Left ventricle myocardium inferior (tissue), 1 donor: ENCODE measurements at regions not wholly inside any gene's neighbourhood (a gene's known extent, or its start where the extent isn't known, plus 50 kb on each side); places are given as distances from the start of the nearest gene placed in this dataset.

Source experiments
- DNase-seq: peaks from one replicate; pipeline ENCODE4 v3.0.0-alpha.2; 2020
- H3K27ac ChIP-seq: fragments of 200-600 bp; replicated peaks from 2 replicates; pipeline ENCODE4 v1.8.0; 2021
- H3K27me3 ChIP-seq: fragments of 200-600 bp; 2 replicates; pipeline ENCODE4 v1.8.0; 2021; ENCODE audit warnings: low read depth
- H3K36me3 ChIP-seq: fragments of 200-600 bp; 2 replicates; pipeline ENCODE4 v1.8.0; 2021
- H3K4me1 ChIP-seq: fragments of 200-600 bp; 2 replicates; pipeline ENCODE4 v1.8.0; 2021
- H3K4me3 ChIP-seq: fragments of 200-600 bp; 2 replicates; pipeline ENCODE4 v1.8.0; 2021; ENCODE audit warnings: mild to moderate bottlenecking, moderate library complexity
- H3K9me3 ChIP-seq: fragments of 200-600 bp; replicated peaks from 2 replicates; pipeline ENCODE4 v1.8.0; 2021
- CTCF ChIP-seq: fragments of 200-600 bp; IDR thresholded peaks from 2 replicates; pipeline ENCODE4 v1.8.0; 2021; ENCODE audit warnings: antibody characterized with exemption, mild to moderate bottlenecking, borderline replicate concordance
- intact Hi-C: fragments of 100-400 bp; cut with micrococcal nuclease; formaldehyde crosslinking; loops from one replicate; pipeline ENCODE4 v1.11.0; 2022
- donor health status: DM: no; HTN: yes; CAD: no; lungs with severe emphysema.

GRCh38 chr13:78247362-78247761 lies 328.7 kb upstream of the EDNRB start:
- DNase-seq, result no peak
- Histone ChIP-seq H3K27ac (no peak overlapping the region), H3K36me3 (no peaks in the 10 kb centered on the region), H3K4me3 (no peak overlapping the region), H3K27me3 (no peaks in the 10 kb centered on the region), H3K9me3 (no peaks in the 10 kb centered on the region), H3K4me1 (no peaks in the 10 kb centered on the region)
- TF ChIP-seq CTCF, result no peak
- intact Hi-C loops, result no loop called here

GRCh38 chr13:78241278-78241919 lies 322.8 kb upstream of the EDNRB start:
- no peaks in the 10 kb centered on the region for H3K27me3 ChIP-seq
- intact Hi-C loops, result no loop called here
- H3K36me3 ChIP-seq, result no peaks in the 10 kb centered on the region
- H3K9me3 ChIP-seq, result no peaks in the 10 kb centered on the region
- no peaks in the 10 kb centered on the region for H3K4me1 ChIP-seq
- H3K4me3 ChIP-seq, result no peak overlapping the region
- peak; percentile 13 for DNase-seq
- TF ChIP-seq CTCF, result peak; percentile 58
- no peak overlapping the region for H3K27ac ChIP-seq

GRCh38 chr13:78239714-78240113 lies 321.1 kb upstream of the EDNRB start:
- intact Hi-C loops, result no loop called here
- H3K36me3 ChIP-seq, result no peaks in the 10 kb centered on the region
- H3K27ac ChIP-seq, result no peak overlapping the region
- H3K4me1 ChIP-seq, result no peaks in the 10 kb centered on the region
- no peak for DNase-seq
- no peak for TF ChIP-seq CTCF
- no peak overlapping the region for H3K4me3 ChIP-seq
- no peaks in the 10 kb centered on the region for H3K27me3 ChIP-seq
- H3K9me3 ChIP-seq, result no peaks in the 10 kb centered on the region

GRCh38 chr13:78238911-78239310 lies 320.3 kb upstream of the EDNRB start:
- no peaks in the 10 kb centered on the region for H3K27me3 ChIP-seq
- no peaks in the 10 kb centered on the region for H3K36me3 ChIP-seq
- DNase-seq, result no peak
- H3K27ac ChIP-seq, result no peak overlapping the region
- intact Hi-C loops, result no loop called here
- no peak overlapping the region for H3K4me3 ChIP-seq
- no peaks in the 10 kb centered on the region for H3K9me3 ChIP-seq
- no peaks in the 10 kb centered on the region for H3K4me1 ChIP-seq
- no peak for TF ChIP-seq CTCF

- no peak for TF ChIP-seq CTCF
- peaks cover 4% of the 10 kb centered on the region for H3K9me3 ChIP-seq
- DNase-seq, result no peak
- no peaks in the 10 kb centered on the region for H3K4me1 ChIP-seq
- no peak overlapping the region for H3K4me3 ChIP-seq
- no peak overlapping the region for H3K27ac ChIP-seq
- intact Hi-C loops, result no loop called here
- H3K36me3 ChIP-seq, result no peaks in the 10 kb centered on the region
- no peaks in the 10 kb centered on the region for H3K27me3 ChIP-seq
Measured at GRCh38 chr13:78228940-78229339, 310.3 kb upstream of the EDNRB start.
